H9 (cell line): ENCODE measurements at regions not wholly inside any gene's neighbourhood (a gene's known extent, or its start where the extent isn't known, plus 50 kb on each side); places are given as distances from the start of the nearest gene placed in this dataset.

Source experiments
- DNase-seq: peaks from one replicate; pipeline ENCODE4 v3.0.0-alpha.2; 2017
- H2AFZ ChIP-seq: one replicate; pipeline ENCODE4 v1.6.1; 2013; ENCODE audit warnings: mild to moderate bottlenecking, low read length, control low read depth, moderate library complexity
- H2AK5ac ChIP-seq: 2 replicates; pipeline ENCODE4 v1.6.1; 2013; ENCODE audit warnings: low read length, control low read depth, mixed read lengths; ENCODE audit not compliant: insufficient read length
- H2BK120ac ChIP-seq: one replicate; pipeline ENCODE4 v1.6.1; 2013; ENCODE audit warnings: low read depth, mild to moderate bottlenecking, low read length, control low read depth, inconsistent platforms; ENCODE audit not compliant: poor library complexity, severe bottlenecking
- H2BK12ac ChIP-seq: 2 replicates; pipeline ENCODE4 v1.6.1; 2013; ENCODE audit warnings: low read length, control low read depth, mixed read lengths, low read depth; ENCODE audit not compliant: insufficient read length
- H2BK15ac ChIP-seq: 2 replicates; pipeline ENCODE4 v1.6.1; 2013; ENCODE audit warnings: low read depth, low read length, control low read depth
- H2BK20ac ChIP-seq: one replicate; pipeline ENCODE4 v1.6.1; 2013; ENCODE audit warnings: low read depth, mild to moderate bottlenecking, low read length, control low read depth, inconsistent platforms; ENCODE audit not compliant: poor library complexity, severe bottlenecking
- H2BK5ac ChIP-seq: 2 replicates; pipeline ENCODE4 v1.6.1; 2013; ENCODE audit warnings: low read length, control low read depth, mixed read lengths; ENCODE audit not compliant: insufficient read length
- H3K14ac ChIP-seq: 2 replicates; pipeline ENCODE4 v1.6.1; 2013; ENCODE audit warnings: low read length, control low read depth; ENCODE audit not compliant: insufficient read depth
- H3K18ac ChIP-seq: 2 replicates; pipeline ENCODE4 v1.6.1; 2013; ENCODE audit warnings: low read depth, mild to moderate bottlenecking, mixed read lengths, low read length, control low read depth; ENCODE audit not compliant: insufficient read length
- H3K23ac ChIP-seq: 2 replicates; pipeline ENCODE4 v1.6.1; 2013; ENCODE audit warnings: low read length, control low read depth, mixed read lengths, low read depth; ENCODE audit not compliant: insufficient read length
- H3K23me2 ChIP-seq: 2 replicates; pipeline ENCODE4 v1.6.1; 2013; ENCODE audit warnings: low read depth, mild to moderate bottlenecking, mixed read lengths, low read length, control low read depth; ENCODE audit not compliant: insufficient read length, poor library complexity, severe bottlenecking
- H3K27ac ChIP-seq: 2 replicates; pipeline ENCODE4 v1.5.1; 2013; ENCODE audit warnings: low read length, control low read depth, mixed read lengths, low read depth; ENCODE audit not compliant: insufficient read length
- H3K27me3 ChIP-seq: 2 replicates; pipeline ENCODE4 v1.6.1; 2013; ENCODE audit warnings: low read length, control low read depth, inconsistent platforms; ENCODE audit not compliant: insufficient read depth
- H3K4ac ChIP-seq: 2 replicates; pipeline ENCODE4 v1.6.1; 2013; ENCODE audit warnings: low read depth, mild to moderate bottlenecking, control low read depth, inconsistent platforms, low read length, moderate library complexity
- H3K4me1 ChIP-seq: 2 replicates; pipeline ENCODE4 v1.6.1; 2013; ENCODE audit warnings: low read length, control low read depth, inconsistent platforms; ENCODE audit not compliant: insufficient read depth
- H3K4me2 ChIP-seq: 2 replicates; pipeline ENCODE4 v1.6.1; 2013; ENCODE audit warnings: low read length, control low read depth, mixed read lengths; ENCODE audit not compliant: insufficient read length, insufficient read depth
- H3K56ac ChIP-seq: 2 replicates; pipeline ENCODE4 v1.6.1; 2013; ENCODE audit warnings: low read depth, mild to moderate bottlenecking, mixed read lengths, low read length, control low read depth; ENCODE audit not compliant: insufficient read length
- H3K79me1 ChIP-seq: 2 replicates; pipeline ENCODE4 v1.6.1; 2013; ENCODE audit warnings: low read depth, mild to moderate bottlenecking, moderate library complexity, low read length, control low read depth, inconsistent platforms; ENCODE audit not compliant: insufficient read depth, poor library complexity, severe bottlenecking
- H3K79me2 ChIP-seq: 2 replicates; pipeline ENCODE4 v1.6.1; 2013; ENCODE audit warnings: low read length, control low read depth, inconsistent platforms; ENCODE audit not compliant: insufficient read depth
- H3K9ac ChIP-seq: 2 replicates; pipeline ENCODE4 v1.6.1; 2013; ENCODE audit warnings: low read length, control low read depth, mixed read lengths; ENCODE audit not compliant: insufficient read length; ENCODE audit errors: extremely low read depth
- H3K9me3 ChIP-seq: one replicate; pipeline ENCODE4 v1.6.1; 2013; ENCODE audit warnings: low read depth, low read length, inconsistent platforms; ENCODE audit not compliant: control insufficient read depth
- H3T11ph ChIP-seq: one replicate; pipeline ENCODE4 v1.6.1; 2013; ENCODE audit warnings: mild to moderate bottlenecking, low read length, control low read depth, inconsistent platforms
- H4K20me1 ChIP-seq: one replicate; pipeline ENCODE4 v1.6.1; 2013; ENCODE audit not compliant: control insufficient read depth, insufficient read length, insufficient read depth
- H4K5ac ChIP-seq: 2 replicates; pipeline ENCODE4 v1.6.1; 2013; ENCODE audit warnings: low read depth, mild to moderate bottlenecking, mixed read lengths, low read length, control low read depth; ENCODE audit not compliant: insufficient read length
- H4K8ac ChIP-seq: replicated peaks from 2 replicates; pipeline ENCODE4 v1.6.1; 2013; ENCODE audit warnings: low read length, control low read depth, mixed read lengths, low read depth; ENCODE audit not compliant: insufficient read length
- H4K91ac ChIP-seq: 2 replicates; pipeline ENCODE4 v1.6.1; 2013; ENCODE audit warnings: low read depth, mild to moderate bottlenecking, moderate library complexity, mixed read lengths, low read length, control low read depth; ENCODE audit not compliant: insufficient read length
- H3K27ac Mint-ChIP-seq, 3 experiments: 2 replicates in 2 of 3; 3 replicates in 1 of 3; pipeline ENCODE4 v1.8.0; 2020 to 2021; ENCODE audit warnings: mixed read lengths in 3 of 3, mild to moderate bottlenecking in 1 of 3, moderate library complexity in 1 of 3
- H3K27me3 Mint-ChIP-seq: 2 replicates; pipeline ENCODE4 v1.8.0; 2021; ENCODE audit warnings: low read depth, mild to moderate bottlenecking, moderate library complexity, mixed read lengths
- H3K36me3 Mint-ChIP-seq, 3 experiments: 2 replicates in 2 of 3; 3 replicates in 1 of 3; pipeline ENCODE4 v1.8.0; 2020 to 2021; ENCODE audit warnings: low read depth in 3 of 3, mixed read lengths in 3 of 3; ENCODE audit not compliant: insufficient read depth in 1 of 3
- H3K4me1 Mint-ChIP-seq, 2 experiments: 2 replicates each; pipeline ENCODE4 v1.8.0; 2020; ENCODE audit warnings: mixed read lengths in 2 of 2
- H3K4me3 Mint-ChIP-seq, 2 experiments: 2 replicates in 1 of 2; 3 replicates in 1 of 2; pipeline ENCODE4 v1.8.0; 2020 to 2021; ENCODE audit warnings: mild to moderate bottlenecking in 2 of 2, mixed read lengths in 2 of 2, moderate library complexity in 1 of 2
- H3K9me3 Mint-ChIP-seq, 2 experiments: 2 replicates in 1 of 2; 3 replicates in 1 of 2; pipeline ENCODE4 v1.8.0; 2020; ENCODE audit warnings: mild to moderate bottlenecking in 2 of 2, mixed read lengths in 2 of 2, moderate library complexity in 1 of 2
- WGBS: extraction: QIAGEN DNeasy Blood & Tissue Kit; methylation state at CpG from one replicate; pipeline ENCODE4 v1.1.7; 2013; ENCODE audit warnings: missing lambda C conversion rate, low lambda C conversion rate, mixed read lengths; ENCODE audit not compliant: insufficient read length; ENCODE audit errors: extremely low coverage; 5-methylcytosine and 5-hydroxymethylcytosine counted together
- TF ChIP-seq, protein P1 (sequence below): fragments of 200-600 bp; sonication (generic); conservative IDR thresholded peaks from 3 replicates; pipeline ENCODE4 v1.8.0; 2021; ENCODE audit warnings: antibody characterized with exemption, mild to moderate bottlenecking

GRCh38 chr12:111174251-111174960 is 194.5 kb downstream of the PHETA1 start:
- H4K91ac ChIP-seq: no peak overlapping the region
- no peak overlapping the region for H2BK5ac ChIP-seq
- H3K9me3 Mint-ChIP-seq: no peaks in the 10 kb centered on the region
- no peak overlapping the region for H4K5ac ChIP-seq
- no peak overlapping the region for H3K9ac ChIP-seq
- H3K23me2 ChIP-seq: no peaks in the 10 kb centered on the region
- H3K27ac ChIP-seq: no peak overlapping the region
- H3K79me1 ChIP-seq: no peaks in the 10 kb centered on the region
- no peak overlapping the region for H3K4ac ChIP-seq
- no peak overlapping the region for H3K4me3 Mint-ChIP-seq
- WGBS: no CpG with 5 or more reads among the region's 8 CpGs
- H2BK15ac ChIP-seq: no peak overlapping the region
- H3K27me3 ChIP-seq: no peaks in the 10 kb centered on the region
- no peaks in the 10 kb centered on the region for H3K9me3 ChIP-seq
- no peak overlapping the region for H3K14ac ChIP-seq
- DNase-seq: no peak
- no peaks in the 10 kb centered on the region for H3K4me1 ChIP-seq
- H3K27ac Mint-ChIP-seq: no peak overlapping the region
- H3K56ac ChIP-seq: no peak overlapping the region
- no peak overlapping the region for H3K18ac ChIP-seq
- H2AFZ ChIP-seq: no peak overlapping the region
- no peaks in the 10 kb centered on the region for H4K20me1 ChIP-seq
- H2BK12ac ChIP-seq: no peak overlapping the region
- 0 out of 2 replicates have a peak, but pooled peaks cover 2% of the 10 kb centered on the region for H3K79me2 ChIP-seq
- TF ChIP-seq, protein P1, sequence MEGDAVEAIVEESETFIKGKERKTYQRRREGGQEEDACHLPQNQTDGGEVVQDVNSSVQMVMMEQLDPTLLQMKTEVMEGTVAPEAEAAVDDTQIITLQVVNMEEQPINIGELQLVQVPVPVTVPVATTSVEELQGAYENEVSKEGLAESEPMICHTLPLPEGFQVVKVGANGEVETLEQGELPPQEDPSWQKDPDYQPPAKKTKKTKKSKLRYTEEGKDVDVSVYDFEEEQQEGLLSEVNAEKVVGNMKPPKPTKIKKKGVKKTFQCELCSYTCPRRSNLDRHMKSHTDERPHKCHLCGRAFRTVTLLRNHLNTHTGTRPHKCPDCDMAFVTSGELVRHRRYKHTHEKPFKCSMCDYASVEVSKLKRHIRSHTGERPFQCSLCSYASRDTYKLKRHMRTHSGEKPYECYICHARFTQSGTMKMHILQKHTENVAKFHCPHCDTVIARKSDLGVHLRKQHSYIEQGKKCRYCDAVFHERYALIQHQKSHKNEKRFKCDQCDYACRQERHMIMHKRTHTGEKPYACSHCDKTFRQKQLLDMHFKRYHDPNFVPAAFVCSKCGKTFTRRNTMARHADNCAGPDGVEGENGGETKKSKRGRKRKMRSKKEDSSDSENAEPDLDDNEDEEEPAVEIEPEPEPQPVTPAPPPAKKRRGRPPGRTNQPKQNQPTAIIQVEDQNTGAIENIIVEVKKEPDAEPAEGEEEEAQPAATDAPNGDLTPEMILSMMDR: peak; percentile 49
- H3K23ac ChIP-seq: no peak overlapping the region
- no peaks in the 10 kb centered on the region for H3K27me3 Mint-ChIP-seq
- no peak overlapping the region for H2AK5ac ChIP-seq
- peak overlapping the region; percentile 21 for H4K8ac ChIP-seq
- no peaks in the 10 kb centered on the region for H3K36me3 Mint-ChIP-seq
- H2BK20ac ChIP-seq: no peak overlapping the region
- no peak overlapping the region for H2BK120ac ChIP-seq
- H3T11ph ChIP-seq: no peak overlapping the region
- H3K4me1 Mint-ChIP-seq: no peaks in the 10 kb centered on the region
- no peak overlapping the region for H3K4me2 ChIP-seq
